ENCODE measurements at regions not wholly inside any gene's neighbourhood (a gene's known extent, or its start where the extent isn't known, plus 50 kb on each side); places are given as distances from the start of the nearest gene placed in this dataset.

DNA sequence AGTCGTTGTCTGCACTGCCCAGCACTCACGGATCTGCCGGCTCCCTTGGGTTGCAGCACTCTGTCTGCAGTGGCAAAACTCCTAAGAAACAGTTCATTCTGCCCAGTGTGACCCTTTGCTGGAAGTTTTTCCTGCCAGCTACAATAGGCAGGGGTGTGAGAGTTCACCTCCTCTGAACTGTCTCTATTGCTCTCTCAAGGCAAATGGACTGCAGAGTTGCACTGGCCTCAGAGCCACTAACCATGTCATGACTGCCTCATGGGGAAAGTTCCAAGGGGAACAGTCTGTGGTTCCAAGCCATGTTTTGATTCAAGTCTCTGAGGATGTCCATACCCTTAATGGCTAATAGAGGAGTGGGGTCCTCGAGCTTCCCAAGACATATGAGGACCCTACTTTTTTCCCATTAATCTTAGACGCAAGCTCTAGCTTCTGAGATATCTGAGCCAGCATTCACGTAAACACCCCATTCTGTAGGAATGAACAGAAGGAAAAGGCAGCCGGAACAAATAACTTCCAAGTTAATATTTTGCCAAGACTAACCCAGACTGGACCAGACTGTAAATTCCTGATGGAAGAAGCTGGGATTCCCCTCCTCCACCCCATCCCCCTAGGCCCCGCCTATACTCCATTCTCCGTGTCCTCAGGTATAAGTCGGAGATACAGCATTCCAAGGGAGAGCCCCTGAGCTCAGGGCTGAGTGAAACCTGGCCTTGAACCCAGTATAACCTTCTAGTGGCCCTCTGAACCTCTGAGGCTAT, 93.8 kb upstream of the AKT3 start:
- DNase-seq, result no peak

DNA sequence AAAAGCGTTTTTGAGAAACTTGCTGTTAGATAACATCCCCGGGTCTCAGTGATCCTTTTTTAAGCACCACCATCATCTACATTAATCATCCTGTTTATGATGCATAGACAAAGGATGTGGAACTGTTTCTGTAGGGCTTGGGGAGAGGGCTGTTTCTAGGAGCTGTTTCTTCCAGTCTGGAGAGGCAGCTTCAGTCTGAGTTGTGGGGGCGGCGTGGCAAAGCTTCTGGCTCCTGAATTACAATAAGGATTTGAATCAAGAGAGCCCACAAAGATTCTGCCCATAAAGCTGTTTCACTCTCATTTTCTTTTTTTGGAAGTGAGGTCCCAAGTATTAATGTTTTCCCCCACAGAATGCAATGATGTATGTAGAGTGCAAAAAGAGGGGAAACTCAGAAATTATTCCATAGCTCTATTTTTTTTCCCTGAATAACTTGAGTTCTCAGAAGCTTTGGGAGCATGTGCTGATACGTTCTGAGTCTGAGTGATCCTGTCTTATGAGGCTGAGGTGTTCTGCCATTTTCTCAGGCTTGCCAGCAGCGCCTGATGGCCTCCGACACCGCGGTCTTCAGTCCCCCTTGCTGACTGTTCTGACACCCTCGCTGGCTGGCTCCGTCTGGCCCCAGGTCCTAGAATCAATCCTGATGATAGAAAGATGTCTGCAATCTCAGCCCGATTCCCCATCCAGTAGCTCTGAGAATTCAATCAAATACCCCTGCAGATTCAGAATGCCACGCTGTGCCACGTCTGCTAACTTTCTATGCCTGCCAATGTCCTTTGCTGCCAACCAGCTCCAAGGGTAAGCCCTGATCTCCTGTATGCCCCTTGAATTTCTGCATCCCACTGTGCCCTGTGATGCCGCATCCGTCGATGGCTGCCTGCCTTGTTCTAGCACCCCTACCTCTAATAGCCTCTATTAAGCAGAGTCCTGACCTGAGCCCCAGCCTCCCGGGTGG, 92.4 kb upstream of the AKT3 start:
- DNase-seq, result no peak

DNA sequence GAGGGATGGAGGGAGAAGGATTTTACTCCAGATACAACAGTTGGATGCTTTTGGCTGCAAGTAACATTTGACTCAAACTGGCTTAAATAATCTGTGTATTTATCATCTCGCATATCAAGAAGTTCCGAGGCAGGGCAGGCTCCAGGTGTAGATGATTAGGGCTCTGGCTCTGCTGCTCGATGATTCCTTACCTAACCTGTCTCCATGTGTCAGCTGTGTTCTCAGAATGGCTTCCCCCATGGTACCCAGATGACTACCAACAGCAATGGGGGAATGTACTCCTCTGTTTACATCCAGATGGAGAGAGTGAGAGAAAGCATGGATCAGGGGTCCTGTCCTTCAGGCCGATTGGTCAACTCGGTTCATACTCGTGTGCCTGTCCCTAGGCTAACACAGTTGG, 90.4 kb upstream of the AKT3 start:
- no peak for DNase-seq

DNA sequence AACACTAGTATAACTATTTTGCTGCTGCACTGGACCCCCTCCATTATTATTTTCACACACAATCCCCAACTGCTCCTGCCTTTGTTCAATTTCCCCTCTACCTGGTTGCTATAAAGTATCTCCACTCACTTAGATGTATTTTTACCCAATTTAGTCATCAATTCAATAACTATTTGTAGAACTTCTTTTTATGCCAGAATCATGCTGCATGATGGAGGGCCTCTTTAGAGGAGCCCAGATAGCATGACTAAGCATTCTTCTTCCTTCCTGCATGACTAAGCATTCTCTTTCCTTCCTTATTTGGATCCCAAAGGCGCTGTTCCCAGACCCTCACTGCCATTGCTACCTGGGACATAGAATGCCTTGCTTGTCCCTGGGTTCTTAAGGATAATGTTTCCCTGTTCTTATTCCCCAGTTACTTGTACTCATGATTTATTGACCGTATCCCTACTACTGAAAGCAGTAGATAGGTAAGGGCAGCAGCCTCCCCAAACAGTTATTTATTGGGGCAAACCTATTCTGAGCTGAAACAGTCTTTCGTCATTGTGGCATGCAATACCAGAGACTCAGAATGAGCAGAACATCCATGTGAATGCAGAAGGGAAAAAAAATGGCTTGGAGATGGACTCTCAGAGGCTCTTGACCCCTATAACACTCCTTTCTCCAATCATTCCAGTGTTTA, 89.3 kb upstream of the AKT3 start:
- no peak for DNase-seq

DNA sequence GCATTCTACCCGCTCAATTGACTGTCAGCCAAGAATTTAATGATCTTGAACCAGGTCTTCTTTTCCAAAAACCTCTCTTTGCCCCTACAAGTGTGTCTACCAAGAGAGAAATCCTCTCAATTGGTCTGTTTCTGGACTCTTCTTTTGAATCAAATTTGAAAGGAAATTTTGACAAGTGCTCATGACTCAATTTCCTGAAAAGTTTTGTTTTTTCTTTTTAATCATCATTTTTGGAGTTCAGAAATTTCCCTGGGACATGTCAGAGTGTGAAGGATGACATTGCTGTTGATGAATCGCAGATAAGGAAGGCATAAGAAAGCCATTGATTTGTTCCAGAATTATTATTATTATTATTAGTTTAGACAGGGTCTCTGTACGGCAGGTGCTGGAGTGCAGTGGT, 88.2 kb upstream of the AKT3 start:
- no peak for DNase-seq

DNA sequence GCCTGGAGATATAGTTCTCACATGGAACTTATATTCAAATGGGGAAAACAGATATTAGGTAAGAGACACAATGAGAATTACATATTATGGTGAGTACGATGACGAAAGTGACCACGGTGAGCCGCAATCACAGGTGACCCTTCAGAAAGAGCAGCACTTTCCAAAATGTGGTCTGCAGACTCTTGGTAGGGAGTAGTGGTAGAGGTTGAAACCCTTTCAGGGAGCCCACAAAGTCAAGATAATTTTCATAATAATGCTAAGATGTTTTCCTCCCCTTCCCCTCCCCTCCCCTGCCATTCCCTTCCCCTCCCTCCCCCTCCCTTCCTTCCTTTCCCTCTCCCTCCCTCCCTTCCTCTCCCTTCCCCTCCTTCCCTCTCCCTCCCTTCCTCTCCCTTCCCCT, 83.5 kb upstream of the AKT3 start:
- DNase-seq, result no peak

DNA sequence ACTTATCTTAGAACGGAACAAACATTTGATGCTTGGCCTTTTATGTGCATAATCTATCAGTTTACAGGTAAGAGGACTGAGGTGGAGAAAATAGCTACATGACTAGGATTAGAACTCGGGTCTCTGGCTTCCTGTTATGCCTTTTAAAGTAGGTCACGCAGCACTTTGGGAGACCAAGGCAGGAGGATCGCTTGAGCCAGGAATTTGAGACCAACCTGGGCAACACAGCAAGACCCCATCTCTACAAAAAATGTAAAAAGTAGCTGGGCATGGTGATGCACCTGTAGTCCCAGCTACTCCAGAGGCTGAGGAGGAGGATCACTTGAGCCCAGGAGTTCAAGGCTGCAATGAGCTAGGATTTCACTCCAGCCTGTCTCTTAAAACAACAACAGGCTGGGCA, 81.9 kb upstream of the AKT3 start:
- DNase-seq, result no peak

DNA sequence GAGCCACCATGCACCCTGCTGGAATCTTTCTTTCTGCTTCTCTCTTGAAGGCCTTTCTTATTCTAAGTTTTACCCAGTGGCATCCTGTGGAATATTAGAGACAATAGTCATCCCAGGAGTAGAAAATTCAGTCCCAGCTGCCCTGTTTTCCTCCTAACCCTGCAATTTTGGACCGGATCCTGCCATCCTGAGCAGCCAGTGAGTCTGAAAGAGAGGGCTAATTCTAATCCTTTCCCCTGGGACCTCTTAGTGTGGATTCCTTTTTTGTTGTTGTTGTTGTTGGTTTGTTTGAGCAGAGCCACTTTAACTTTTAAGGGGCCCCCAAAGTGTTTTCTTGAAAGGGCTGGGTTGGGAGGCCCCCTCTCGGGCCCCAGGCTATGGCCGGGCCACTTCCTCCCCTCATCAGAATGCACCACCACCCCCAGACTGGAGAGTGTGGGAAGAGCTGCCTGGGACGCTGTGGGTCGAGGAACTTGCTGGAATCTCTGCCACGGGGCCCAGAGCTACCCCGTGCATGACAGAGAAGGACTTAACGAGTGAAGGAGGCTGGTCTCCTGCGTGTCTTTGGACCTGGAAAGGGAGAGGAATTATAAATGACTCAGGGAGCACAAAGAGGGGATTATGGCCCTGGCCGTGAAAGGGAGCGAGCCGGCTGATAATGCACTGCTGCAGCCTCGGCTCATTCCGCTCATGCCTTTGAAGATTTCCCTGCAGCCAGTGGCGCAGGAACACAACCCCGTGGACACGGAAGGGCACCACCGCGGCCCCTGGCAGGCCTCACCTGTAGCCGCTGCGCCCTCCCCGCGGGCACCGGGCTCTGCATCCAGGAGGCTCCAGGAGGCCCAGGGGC, 81.0 kb upstream of the AKT3 start:
- no peak for DNase-seq

DNA sequence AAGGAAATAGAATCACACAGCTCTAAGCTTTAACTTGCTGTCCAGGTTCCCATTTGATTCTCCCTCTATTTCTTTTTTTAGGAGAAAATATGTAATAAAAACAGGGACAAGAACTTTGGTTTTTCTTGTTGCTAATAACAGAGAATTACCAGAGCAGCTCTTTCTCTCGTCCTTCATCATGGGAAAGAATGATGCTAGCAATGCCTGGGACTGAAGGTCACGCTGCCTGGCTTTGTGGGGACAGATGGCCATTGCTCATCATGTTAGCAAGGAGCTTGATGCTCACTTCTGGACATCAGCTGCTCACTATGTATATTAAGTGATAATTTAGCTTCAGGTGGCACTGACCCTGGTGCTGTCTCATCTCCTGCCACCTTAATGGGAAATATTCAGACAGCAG, 77.3 kb upstream of the AKT3 start:
- no peak for DNase-seq

DNA sequence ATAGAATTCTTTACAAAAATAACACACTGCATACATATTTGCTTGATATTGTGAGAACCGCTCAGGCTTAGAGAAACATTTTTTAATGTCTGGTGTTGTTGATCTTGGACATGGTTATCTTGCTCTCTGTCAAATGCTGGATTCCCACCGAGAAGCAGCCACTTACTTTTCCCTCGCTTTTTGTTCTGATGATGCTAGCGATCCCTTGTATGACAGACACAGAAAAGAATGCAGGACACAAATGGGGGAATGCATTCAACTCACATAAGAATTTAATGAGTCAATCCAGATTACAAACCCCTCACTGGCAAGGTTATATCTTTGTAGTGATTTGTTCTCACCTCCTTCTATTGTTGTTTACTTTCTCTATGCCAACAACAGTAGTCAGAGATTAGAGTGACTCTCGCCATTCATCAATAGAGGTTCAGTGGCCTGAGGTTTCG, 76.8 kb upstream of the AKT3 start:
- no peak for DNase-seq

DNA sequence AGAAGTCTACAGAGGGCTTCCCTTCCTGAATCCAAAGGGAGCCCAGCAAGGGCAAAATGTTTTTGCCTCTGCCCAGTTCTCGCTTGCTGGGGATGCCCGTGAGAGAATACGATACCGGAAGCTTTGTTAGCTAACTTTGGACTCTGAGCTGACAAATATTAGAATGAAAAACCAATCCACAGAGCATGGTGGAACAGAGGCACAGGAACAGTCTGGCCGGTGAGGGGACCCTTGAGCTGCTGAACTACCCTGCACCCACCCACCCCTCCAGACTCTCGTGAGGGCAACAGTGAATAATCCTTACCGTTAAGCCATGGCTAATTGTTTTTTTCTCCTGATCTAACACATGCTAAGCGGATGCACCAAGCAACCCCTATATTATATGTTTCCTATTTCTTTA, 76.3 kb upstream of the AKT3 start:
- no peak for DNase-seq

DNA sequence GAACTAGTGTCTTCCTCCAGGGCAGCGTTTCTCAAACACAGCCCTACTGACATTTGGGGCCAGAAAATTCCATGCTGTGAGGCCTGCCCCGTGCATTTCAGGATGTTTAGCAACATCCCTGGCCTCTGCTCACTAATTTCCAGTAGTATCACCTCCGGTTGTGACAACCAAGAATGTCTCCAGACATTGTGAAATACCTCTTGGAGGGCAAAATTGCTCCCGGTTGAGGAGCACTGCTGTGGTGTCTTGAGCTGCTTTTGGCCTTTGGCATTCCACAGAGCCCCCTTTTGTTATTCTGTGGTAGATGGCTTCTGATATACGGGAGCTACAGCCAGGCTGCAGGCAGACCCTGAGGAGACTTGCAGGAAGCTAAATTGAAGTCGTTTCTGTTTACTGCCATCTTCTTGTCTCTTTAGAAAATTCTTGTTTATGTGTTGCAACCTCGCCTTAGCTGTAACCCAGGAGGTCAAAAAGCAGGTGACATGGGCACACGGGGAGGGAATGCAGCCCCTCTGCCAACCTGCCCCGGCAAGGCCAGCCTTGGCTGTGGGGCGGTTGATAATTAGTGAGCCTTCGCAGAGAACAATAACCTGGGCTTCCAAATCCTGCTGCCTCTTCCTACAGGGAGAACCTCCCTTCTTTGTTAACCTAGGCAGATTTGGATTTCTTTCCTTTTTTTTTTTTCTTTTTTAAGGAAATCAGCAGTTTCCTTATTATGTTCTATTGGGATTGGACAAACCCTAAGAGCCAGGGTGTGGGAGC, 74.7 kb upstream of the AKT3 start:
- no peak for DNase-seq

DNA sequence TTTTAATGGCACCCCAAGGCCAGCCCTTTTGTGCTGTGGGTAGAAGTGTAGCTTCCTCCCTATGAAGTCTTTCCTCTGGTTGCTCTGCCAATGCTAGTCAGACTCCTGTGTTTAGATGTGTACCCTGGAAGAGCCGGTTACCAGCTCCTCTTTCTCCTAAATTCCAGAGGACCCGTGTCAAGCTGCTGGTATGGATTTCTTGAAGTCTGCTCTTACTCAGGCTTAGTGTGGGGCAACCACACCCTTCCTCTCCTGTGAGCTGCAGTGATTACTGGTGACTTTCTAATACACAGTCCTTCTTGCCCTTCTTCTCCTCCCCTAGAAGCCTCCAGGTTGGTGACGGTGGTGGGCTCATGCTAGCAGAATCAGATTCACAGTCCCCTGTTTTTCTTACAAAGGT, 74.1 kb upstream of the AKT3 start:
- DNase-seq, result no peak

DNA sequence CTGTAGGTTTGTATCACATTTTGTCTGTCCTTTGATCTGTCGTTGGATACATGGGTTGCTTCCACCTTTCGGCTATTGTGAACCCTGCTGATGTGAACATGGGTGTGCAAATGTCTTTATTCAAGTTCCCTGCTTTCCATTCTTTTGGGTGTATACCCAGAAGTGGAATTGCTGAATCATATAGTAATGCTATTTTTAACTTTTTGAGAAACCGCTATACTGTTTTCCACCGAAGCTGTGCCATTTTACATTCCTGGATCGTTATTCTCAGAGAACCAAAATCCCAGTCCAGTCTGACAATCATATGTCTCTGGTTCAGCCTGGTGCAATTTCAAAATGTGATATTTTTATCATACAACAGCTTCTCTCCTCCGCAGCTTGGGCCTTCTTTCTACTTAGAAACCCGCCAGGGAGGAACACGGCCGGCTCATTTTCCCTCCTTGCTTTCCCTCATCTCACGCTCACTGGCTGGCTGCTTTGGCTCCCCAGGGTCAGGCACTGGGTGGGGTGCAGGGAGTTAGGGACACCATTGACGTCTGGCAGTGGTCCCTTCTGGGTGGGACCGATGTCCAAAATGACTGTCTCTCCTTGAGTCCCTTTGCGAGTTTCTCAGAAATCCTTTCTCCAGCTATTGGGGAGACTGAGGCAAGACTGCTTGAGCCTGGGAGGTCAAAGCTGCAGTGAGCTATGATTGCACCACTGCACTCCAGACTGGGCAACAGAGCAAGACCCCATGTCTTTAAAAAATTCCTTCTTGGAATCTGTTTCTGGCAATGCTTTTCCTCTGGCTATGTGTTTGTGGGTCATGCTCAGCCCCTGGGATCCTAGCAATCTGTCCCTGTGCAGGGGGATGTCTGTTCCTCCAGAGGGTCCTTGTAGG, 73.5 kb upstream of the AKT3 start:
- no peak for DNase-seq

DNA sequence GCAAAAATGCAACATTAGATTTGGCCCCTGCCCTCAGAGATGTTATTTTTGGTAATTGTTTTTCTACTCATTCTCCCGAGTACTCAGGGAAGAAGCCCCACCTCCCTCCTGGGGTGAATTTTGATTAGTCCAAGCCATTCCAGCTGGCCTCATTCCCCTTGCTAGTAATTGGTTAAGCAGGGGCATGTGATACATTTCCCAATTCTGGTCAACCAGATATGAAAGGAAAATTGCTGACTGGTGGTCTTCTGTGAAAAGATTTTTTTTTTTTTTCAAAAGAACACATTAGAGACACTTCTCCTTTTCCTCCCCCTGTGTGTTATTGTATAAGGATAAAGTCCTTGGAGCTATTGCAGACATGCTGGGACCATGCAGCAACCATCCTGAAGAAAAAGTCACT, 71.1 kb upstream of the AKT3 start:
- DNase-seq, result no peak

DNA sequence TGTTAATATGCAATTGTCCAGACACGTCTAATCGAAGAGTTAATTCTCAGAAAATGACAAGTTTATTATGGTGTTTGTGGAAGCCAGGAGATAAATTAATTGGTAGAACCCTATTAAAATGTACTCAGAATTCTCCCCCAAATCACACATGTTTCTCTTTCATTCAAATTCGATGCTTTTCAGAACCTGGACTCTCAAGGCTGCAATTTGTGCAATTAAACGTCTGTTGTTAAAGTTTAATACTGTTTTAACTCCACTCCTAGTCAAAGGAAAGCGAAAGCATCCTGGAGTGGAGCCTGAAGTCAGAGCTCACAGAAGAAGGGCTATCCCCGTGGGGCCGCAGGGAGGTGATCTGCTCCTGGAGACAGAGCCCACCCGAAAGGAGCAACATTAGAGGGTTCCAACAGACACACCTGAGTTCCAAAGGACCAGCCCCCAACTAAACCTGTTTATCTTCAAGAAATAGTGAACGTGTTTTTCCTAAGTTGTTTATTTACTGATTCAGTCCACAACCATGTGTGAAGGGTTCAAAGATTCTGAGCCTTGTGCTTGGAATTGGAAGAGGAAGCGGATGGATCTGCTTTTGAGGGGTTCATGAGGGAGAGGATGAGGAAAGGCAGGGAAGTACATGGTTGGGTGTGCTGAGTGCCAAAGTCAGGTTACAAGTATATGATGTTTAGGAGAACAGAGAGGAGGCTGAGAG, 68.0 kb upstream of the AKT3 start:
- no peak for DNase-seq

DNA sequence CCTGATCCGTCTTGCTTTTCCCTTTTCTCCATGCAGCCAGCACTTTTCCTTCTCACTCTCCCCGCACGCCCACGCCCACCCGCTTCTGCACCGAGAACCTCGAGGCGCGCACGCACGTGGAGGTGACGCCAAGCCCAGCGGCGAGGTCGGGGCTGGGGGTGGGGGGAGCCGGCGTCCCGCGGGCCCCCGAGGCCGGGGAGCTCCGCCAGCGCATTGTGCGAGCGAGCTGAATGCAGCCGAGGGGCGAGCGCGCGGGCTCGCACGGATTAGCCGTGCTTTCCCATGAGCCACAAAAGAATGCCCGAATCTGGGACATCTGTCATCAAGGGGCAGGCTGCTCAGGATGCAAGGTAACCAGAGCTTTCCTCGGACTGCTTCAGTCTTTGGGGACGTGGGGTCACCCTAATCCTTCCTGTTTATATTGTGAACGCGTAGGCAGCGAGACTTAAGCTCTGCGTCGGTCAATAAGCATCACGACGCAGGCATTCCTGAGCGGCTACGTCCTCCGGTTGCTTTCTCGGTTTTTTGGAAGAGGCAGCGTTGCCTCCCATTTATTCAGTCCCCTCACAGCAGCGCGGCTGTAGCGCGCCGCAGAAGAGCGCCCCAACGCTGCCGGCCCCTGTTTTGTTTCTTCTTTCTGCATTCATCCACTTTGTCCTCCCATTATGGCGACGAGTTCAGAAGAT, 67.3 kb upstream of the AKT3 start:
- peak; percentile 67 for DNase-seq

DNA sequence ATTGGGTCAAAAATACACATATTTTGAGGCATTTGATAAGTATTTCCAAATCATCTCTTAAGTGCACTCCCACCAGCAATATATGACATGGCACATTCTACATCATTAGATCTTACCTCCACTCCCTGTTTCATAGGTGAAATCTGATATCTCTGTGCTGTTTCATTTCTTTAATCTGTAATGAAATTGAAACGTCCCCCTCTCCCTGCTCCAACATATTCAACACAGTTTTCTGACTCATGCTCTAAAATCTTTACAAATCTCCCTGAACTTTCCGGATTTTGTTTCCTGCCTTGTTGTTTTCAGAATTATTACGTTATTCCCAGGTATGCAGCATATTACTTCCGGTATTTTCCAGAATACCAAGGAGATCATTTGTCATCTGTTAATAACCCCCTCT, 66.1 kb upstream of the AKT3 start:
- no peak for DNase-seq

DNA sequence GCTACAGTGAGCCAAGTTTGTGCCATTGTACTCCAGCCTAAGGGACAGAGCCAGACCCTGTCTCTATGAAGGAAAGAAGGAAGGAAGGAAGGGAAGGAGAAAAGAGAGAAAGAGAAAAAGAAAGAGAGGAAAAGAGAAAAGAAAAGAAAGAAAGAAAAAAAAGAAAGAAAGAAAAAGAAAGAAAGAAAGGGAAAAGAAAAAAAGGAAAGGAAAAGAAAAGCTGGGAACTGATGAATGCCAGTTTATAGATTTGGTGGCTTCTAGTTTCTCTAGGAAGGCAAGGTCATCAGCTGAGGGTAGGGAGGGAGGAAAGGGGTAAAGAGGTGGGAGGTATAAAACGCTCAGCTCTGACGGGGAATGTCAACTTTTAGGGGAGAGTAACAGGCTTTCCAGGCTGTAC, 62.3 kb upstream of the AKT3 start:
- DNase-seq, result no peak

DNA sequence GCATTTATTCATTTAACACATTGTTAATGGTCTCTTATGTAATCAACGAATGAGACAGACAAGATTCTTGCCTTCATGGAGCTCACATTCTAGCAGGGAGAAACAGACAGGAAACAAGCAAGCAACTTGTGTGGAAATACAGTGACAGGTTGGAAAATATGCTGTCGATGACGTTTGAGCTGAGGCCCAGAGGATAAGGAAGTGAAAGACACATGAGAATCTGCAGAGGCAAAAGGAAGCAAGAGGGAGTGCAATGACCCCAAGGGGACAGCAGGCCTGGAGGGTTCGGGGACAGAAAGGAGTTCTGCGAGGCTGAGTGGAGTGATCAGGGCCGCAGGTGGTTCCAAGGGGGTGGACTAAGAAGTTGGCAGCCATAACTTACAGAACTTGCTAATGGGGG, 60.6 kb upstream of the AKT3 start:
- no peak for DNase-seq
